Fibroblast of mammary gland (primary cell): ENCODE measurements at regions not wholly inside any gene's neighbourhood (a gene's known extent, or its start where the extent isn't known, plus 50 kb on each side); places are given as distances from the start of the nearest gene placed in this dataset.

Experiments
- DNase-seq: peaks from one replicate; pipeline ENCODE4 v3.0.0-alpha.2; 2010; ENCODE audit warnings: low read depth
- H3K4me3 ChIP-seq: 2 replicates; pipeline ENCODE4 v1.5.1; 2011; ENCODE audit warnings: low read depth, mild to moderate bottlenecking, low read length, moderate library complexity; ENCODE audit not compliant: control insufficient read depth
- TF ChIP-seq, protein P1 (sequence below): conservative IDR thresholded peaks from 2 replicates; pipeline ENCODE4 v1.5.1; 2011; ENCODE audit warnings: low read depth, low read length, inconsistent platforms; ENCODE audit not compliant: control insufficient read depth, insufficient read depth

DNA sequence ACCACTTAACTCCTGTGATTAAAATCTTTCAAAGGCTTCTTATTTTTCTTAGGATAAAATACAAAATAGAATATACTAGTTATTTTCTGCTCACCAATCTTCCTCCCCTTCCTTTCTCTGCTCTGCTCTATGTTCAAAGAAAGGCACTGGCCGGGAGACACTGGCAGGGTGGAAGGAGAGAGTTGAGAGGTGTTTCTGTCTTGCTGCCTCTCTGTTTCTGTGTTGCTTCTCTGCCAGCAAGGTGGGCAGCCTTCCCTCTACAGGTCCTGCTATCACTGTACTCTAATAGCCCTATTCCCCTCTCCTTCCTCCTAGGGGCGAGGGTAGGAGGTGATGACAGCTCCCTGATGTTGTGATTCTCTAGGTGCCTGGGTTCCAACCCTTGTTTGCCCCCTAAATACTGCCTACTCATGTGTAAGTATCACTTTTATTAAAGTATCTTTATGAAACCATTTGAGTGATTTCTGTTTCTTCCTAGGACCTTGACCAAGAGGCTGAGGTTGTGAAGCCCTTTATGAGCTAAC, 515.1 kb downstream of the TLE4 start:
- no peak overlapping the region for H3K4me3 ChIP-seq
- DNase-seq: no peak
- TF ChIP-seq, protein P1, sequence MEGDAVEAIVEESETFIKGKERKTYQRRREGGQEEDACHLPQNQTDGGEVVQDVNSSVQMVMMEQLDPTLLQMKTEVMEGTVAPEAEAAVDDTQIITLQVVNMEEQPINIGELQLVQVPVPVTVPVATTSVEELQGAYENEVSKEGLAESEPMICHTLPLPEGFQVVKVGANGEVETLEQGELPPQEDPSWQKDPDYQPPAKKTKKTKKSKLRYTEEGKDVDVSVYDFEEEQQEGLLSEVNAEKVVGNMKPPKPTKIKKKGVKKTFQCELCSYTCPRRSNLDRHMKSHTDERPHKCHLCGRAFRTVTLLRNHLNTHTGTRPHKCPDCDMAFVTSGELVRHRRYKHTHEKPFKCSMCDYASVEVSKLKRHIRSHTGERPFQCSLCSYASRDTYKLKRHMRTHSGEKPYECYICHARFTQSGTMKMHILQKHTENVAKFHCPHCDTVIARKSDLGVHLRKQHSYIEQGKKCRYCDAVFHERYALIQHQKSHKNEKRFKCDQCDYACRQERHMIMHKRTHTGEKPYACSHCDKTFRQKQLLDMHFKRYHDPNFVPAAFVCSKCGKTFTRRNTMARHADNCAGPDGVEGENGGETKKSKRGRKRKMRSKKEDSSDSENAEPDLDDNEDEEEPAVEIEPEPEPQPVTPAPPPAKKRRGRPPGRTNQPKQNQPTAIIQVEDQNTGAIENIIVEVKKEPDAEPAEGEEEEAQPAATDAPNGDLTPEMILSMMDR: no peak

DNA sequence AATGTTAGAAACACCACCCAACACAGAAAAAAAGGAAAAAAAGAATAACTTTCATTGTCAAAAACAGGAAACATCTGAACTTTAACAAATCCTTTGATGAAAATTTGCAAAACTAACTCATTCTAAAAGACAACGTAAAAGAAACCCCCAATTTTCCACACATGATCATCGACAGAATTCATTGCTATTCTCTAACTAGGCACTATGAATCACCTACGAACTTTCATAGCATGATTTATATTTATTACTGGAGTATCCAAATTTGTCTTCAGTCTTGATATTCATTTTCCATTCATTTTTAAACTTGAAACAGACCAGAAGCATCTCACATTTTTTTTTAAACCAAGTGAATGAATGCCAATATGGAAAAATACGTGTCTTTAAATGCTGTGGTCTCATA, 514.6 kb downstream of the TLE4 start:
- no peak for DNase-seq
- H3K4me3 ChIP-seq: no peak overlapping the region
- TF ChIP-seq, protein P1: no peak

DNA sequence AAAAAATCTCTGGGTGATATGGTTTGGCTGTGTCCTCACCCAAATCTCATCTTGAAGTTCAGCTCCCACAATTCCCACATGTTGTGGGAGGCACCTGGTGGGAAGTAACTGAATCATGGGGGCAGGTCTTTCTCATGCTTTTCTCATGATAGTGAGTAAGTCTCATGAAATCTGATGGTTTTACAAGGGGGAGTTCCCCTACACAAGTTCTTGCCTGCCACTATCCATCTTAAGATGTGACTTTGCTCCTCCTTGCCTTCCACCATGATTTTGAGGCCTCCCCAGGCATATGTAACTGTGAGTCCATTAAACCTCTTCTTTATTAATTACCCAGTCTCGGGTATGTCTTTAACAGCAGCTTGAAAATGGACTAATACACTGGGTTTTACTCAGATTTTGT, 513.9 kb downstream of the TLE4 start:
- DNase-seq: no peak
- no peak overlapping the region for H3K4me3 ChIP-seq
- TF ChIP-seq, protein P1: no peak

DNA sequence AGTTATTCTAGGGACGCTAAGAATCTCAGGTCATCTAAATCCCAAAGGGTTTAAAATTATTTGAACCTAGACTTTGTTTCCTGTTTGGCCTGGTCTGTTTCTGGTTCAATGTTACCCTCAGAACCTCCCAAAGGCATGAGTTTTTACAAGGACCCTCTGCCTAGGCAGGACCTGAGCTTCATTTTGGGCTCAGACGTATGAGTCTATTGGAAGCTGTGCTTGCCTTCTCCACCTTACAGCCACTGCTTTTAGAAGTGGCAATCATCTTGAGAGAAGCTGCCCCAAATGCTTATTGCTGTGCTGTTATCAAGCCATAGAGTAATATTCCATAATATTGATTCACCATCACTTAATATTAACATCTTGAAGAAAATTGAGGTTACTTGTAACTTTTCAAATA, 510.4 kb downstream of the TLE4 start:
- TF ChIP-seq, protein P1: no peak
- no peak for DNase-seq

DNA sequence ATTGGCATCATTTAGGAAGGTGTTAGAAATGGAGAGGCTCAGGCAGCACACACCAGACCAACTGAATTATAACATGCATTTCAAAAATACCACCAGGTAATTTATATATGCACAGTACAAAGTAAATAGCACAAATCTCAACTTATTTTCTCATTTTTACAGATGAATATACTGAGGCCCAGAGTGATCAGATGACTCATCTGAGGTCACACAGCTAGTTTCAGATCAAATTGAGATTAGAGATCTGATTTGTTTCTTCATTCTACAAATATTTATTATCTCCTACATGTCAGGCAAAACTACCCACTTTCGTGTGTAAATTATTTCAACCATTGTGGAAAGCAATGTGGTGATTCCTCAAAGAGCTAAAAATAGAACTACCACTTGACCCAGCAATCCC, 507.1 kb downstream of the TLE4 start:
- no peak for DNase-seq
- TF ChIP-seq, protein P1: no peak
- H3K4me3 ChIP-seq: no peak overlapping the region

More for the DNA sequence above, 510.4 kb downstream of the TLE4 start:
- no peak overlapping the region for H3K4me3 ChIP-seq

DNA sequence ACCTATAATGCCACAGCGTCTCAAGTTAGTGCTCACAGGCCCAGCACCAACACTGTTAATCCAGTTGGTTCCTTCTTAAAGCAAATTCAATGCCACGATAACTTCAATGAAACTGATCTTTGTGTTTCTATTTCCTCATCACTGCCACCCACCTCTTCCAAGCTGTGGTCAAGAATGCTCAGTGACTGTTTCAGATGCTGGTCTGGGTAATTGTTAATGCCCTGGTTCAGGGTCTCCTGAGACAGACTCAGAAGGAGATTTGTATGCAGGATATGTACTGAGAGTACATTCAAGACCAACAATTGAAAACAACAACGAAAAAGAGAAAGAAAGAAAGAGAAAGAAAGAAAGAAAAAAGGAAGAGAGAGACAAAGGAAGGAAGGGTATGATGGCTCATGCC, 505.3 kb downstream of the TLE4 start:
- H3K4me3 ChIP-seq: no peak overlapping the region
- DNase-seq: no peak
- TF ChIP-seq, protein P1: no peak

DNA sequence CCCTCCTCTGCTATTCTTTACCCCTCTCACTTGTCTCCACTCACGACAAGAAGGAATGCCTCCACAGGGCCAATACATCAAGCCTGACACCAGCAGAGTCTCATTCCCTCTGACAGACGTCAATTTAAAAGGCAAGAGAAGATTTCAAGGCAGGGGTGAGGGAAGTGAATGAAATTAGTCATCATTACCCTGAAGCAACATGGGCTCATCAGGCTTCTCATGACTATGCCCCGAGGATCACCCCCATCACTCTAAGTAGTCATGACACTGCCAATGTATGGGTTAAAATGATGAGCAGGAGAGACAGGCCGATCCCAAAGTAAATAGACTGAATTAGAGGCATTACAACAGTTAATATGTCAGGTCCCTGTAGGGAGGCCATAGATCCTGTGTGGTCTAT, 504.4 kb downstream of the TLE4 start:
- TF ChIP-seq, protein P1: no peak
- no peak overlapping the region for H3K4me3 ChIP-seq
- no peak for DNase-seq
